ENCODE measurements at regions not wholly inside any gene's neighbourhood (a gene's known extent, or its start where the extent isn't known, plus 50 kb on each side); places are given as distances from the start of the nearest gene placed in this dataset.

- TF ChIP-seq CTCF (IDR thresholded peaks at IDR 0.05) (no peak), EP300 (IDR thresholded peaks at IDR 0.05) (no peak), POLR2A (IDR thresholded peaks at IDR 0.05) (no peak)
Measured at GRCh38 chr2:176755537-176756135, 457.0 kb upstream of the HNRNPA3 start.
